SK-N-SH (cell line): ENCODE measurements at regions not wholly inside any gene's neighbourhood (a gene's known extent, or its start where the extent isn't known, plus 50 kb on each side); places are given as distances from the start of the nearest gene placed in this dataset.
A peak's percentile ranks its signal among the peaks of the same experiment; 100 is the strongest.

Experiments used
- CTCF ChIA-PET: fragments of 300-600, 350-600 bp; formaldehyde crosslinking; extraction: SDS; loops from one replicate; lab custom pipeline; 2021; lab: Yijun Ruan, JAX
- POLR2A ChIA-PET: fragments of 350-600 bp; sonication (Branson Sonifier 250); formaldehyde crosslinking; extraction: SDS; loops from one replicate; lab custom pipeline; 2020; ENCODE audit warnings: antibody characterized with exemption, inconsistent platforms; lab: Yijun Ruan, JAX
- DNase-seq: peaks from one replicate; pipeline ENCODE4 v3.0.0; 2012
- H2AFZ ChIP-seq: fragments of 200-600 bp; sonication (generic); 2 replicates; pipeline ENCODE4 v1.8.1; 2016; ENCODE audit warnings: antibody characterized with exemption, mild to moderate bottlenecking, low read depth
- H3F3A ChIP-seq: fragments of 200-600 bp; sonication (generic); replicated peaks from 2 replicates; pipeline ENCODE3; 2016; ENCODE audit warnings: antibody characterized with exemption, mild to moderate bottlenecking; ENCODE audit not compliant: insufficient read depth
- H3K27ac ChIP-seq, 2 experiments: fragments of 200-500 bp in 1 of 2; fragments of 200-600 bp in 1 of 2; sonication (Bioruptor generic) in 1 of 2; sonication (generic), shearing (Covaris generic) in 1 of 2; 2 replicates each; pipeline versions ENCODE4 v1.5.1 to v1.6.1; 2014 to 2016; ENCODE audit warnings: low read depth in 2 of 2, inconsistent platforms in 1 of 2, low read length in 1 of 2, mild to moderate bottlenecking in 1 of 2, mixed read lengths in 1 of 2
- H3K27me3 ChIP-seq: fragments of 200-600 bp; sonication (generic), shearing (Covaris generic); 2 replicates; pipeline ENCODE4 v1.6.1; 2016; ENCODE audit warnings: mixed run types; ENCODE audit not compliant: insufficient read depth
- H3K36me3 ChIP-seq, 2 experiments: fragments of 200-500 bp in 1 of 2; fragments of 200-600 bp in 1 of 2; sonication (Bioruptor generic) in 1 of 2; sonication (generic) in 1 of 2; replicated peaks in 1 of 2; 2 replicates each; pipeline versions ENCODE3 to v1.5.1; 2014 to 2016; ENCODE audit warnings: low read length in 1 of 2, mild to moderate bottlenecking in 1 of 2; ENCODE audit not compliant: insufficient read depth in 2 of 2, control insufficient read depth in 1 of 2
- H3K4me1 ChIP-seq, 2 experiments: fragments of 200-500 bp in 1 of 2; fragments of 200-600 bp in 1 of 2; sonication (Bioruptor generic) in 1 of 2; sonication (generic), shearing (Covaris generic) in 1 of 2; 2 replicates each; pipeline versions ENCODE4 v1.5.1 to v1.6.1; 2014 to 2016; ENCODE audit warnings: low read depth in 1 of 2, low read length in 1 of 2, mixed run types in 1 of 2; ENCODE audit not compliant: insufficient read depth in 2 of 2, control insufficient read depth in 1 of 2
- H3K4me2 ChIP-seq: fragments of 200-600 bp; sonication (generic), shearing (Covaris generic); 2 replicates; pipeline ENCODE4 v1.6.1; 2017; ENCODE audit warnings: mixed run types
- H3K4me3 ChIP-seq, 2 experiments: fragments of 200-500 bp in 1 of 2; fragments of 200-600 bp in 1 of 2; sonication (Bioruptor generic) in 1 of 2; sonication (generic), shearing (Covaris generic) in 1 of 2; 2 replicates each; pipeline versions ENCODE4 v1.5.1 to v1.8.1; 2014 to 2016; ENCODE audit warnings: low read depth in 2 of 2, inconsistent platforms in 1 of 2, low read length in 1 of 2, mild to moderate bottlenecking in 1 of 2, mixed read lengths in 1 of 2, moderate library complexity in 1 of 2
- H3K79me2 ChIP-seq: fragments of 200-600 bp; sonication (generic); 2 replicates; pipeline ENCODE4 v1.8.1; 2017; ENCODE audit warnings: mild to moderate bottlenecking; ENCODE audit not compliant: insufficient read depth
- H3K9ac ChIP-seq: fragments of 200-600 bp; sonication (generic); 2 replicates; pipeline ENCODE4 v1.6.1; 2017; ENCODE audit warnings: mixed run types
- H3K9me2 ChIP-seq: fragments of 200-600 bp; sonication (generic); 2 replicates; pipeline ENCODE4 v1.6.1; 2017; ENCODE audit warnings: mixed run types
- H3K9me3 ChIP-seq: fragments of 200-600 bp; sonication (generic); 2 replicates; pipeline ENCODE4 v1.6.1; 2017; ENCODE audit warnings: mixed run types, mild to moderate bottlenecking, moderate library complexity
- H4K20me1 ChIP-seq: fragments of 200-600 bp; sonication (generic); 2 replicates; pipeline ENCODE4 v1.6.1; 2017; ENCODE audit warnings: mild to moderate bottlenecking, mixed run types; ENCODE audit not compliant: insufficient read depth
- CHD2 ChIP-seq: fragments of 150-350 bp; IDR thresholded peaks from 2 replicates; pipeline ENCODE4 v1.6.1; 2018; ENCODE audit warnings: low read length; ENCODE audit not compliant: partially characterized antibody
- ELF1 ChIP-seq: IDR thresholded peaks from 2 replicates; pipeline ENCODE4 v1.4.0; 2012
- EP300 ChIP-seq, 2 experiments: IDR thresholded peaks; 2 replicates each; pipeline versions ENCODE4 v1.4.0 to v1.6.1; 2012; ENCODE audit warnings: borderline replicate concordance in 1 of 2, low read depth in 1 of 2, low read length in 1 of 2
- EZH2phosphoT487 ChIP-seq: fragments of 200-600 bp; sonication (generic); IDR thresholded peaks from 2 replicates; pipeline ENCODE4 v1.6.1; 2017; ENCODE audit warnings: low read depth, mixed run types, mild to moderate bottlenecking, antibody characterized with exemption, moderate library complexity, borderline replicate concordance
- GATA2 ChIP-seq: sonication (generic); formaldehyde crosslinking; IDR thresholded peaks from 2 replicates; pipeline ENCODE4 v1.5.0; 2020; ENCODE audit warnings: mild to moderate bottlenecking, missing genetic modification reagents
- MXI1 ChIP-seq: IDR thresholded peaks from 2 replicates; pipeline ENCODE4 v1.6.1; 2012; ENCODE audit warnings: mild to moderate bottlenecking, low read depth, low read length, improper control_type of control experiment
- NFIC ChIP-seq: IDR thresholded peaks from 2 replicates; pipeline ENCODE4 v1.4.0; 2012; ENCODE audit warnings: borderline replicate concordance
- NRF1 ChIP-seq: IDR thresholded peaks from 2 replicates; pipeline ENCODE4 v1.6.1; 2012; ENCODE audit warnings: low read depth, mild to moderate bottlenecking, low read length
- RAD21 ChIP-seq: IDR thresholded peaks from 2 replicates; pipeline ENCODE4 v1.6.1; 2012; ENCODE audit warnings: mild to moderate bottlenecking, low read length
- RFX5 ChIP-seq: IDR thresholded peaks from 2 replicates; pipeline ENCODE4 v1.6.1; 2012; ENCODE audit warnings: mild to moderate bottlenecking, improper control_type of control experiment, low read length
- RXRA ChIP-seq: IDR thresholded peaks from 2 replicates; pipeline ENCODE4 v1.4.0; 2012; ENCODE audit warnings: low read depth, mild to moderate bottlenecking, borderline replicate concordance
- SIN3A ChIP-seq: IDR thresholded peaks from 2 replicates; pipeline ENCODE4 v1.6.1; 2012; ENCODE audit warnings: low read depth, mild to moderate bottlenecking, low read length, moderate library complexity, borderline replicate concordance
- TAF1 ChIP-seq: IDR thresholded peaks from 2 replicates; pipeline ENCODE4 v1.6.1; 2012; ENCODE audit warnings: low read depth, mild to moderate bottlenecking, low read length, moderate library complexity, borderline replicate concordance
- TCF12 ChIP-seq: IDR thresholded peaks from 2 replicates; pipeline ENCODE4 v1.4.0; 2012
- WGBS: methylation state at CpG from one replicate; pipeline ENCODE4 v1.1.6; 2017; ENCODE audit warnings: low lambda C conversion rate; 5-methylcytosine and 5-hydroxymethylcytosine counted together
- TF ChIP-seq, protein P1 (sequence below): IDR thresholded peaks from 2 replicates; pipeline ENCODE4 v1.4.0; 2012; ENCODE audit warnings: low read depth, borderline replicate concordance
- TF ChIP-seq, protein P2 (sequence below): fragments of 200-600 bp; sonication (generic); IDR thresholded peaks from 2 replicates; pipeline ENCODE4 v1.6.1; 2017; ENCODE audit warnings: antibody characterized with exemption, mild to moderate bottlenecking, moderate library complexity
- TF ChIP-seq, protein P3 (sequence below): fragments of 150-350 bp; IDR thresholded peaks from 2 replicates; pipeline ENCODE4 v1.6.1; 2017; ENCODE audit warnings: antibody characterized with exemption, low read length, low read depth, borderline replicate concordance

DNA sequence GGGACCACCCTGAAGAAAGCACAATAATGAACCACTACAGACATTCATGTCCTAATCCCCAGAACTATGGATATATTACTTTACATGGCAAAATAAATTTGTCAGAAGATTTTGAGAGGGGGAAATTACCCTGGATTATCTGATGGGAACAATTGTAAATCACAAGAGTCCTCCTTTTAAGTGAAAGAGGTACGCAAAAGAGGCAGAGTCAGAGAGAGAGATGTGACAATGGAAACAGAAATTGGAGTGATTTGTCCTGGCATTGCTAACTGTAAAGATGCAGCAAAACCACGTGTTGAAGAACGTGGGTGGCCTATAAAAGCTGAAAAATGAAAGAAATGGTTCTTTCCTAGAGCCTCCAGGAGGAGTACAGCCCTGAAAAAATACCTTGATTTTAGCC is 1121.4 kb upstream of the ALCAM start:
- 88% methylated on average over 3 of the region's 3 CpGs for WGBS
- Histone ChIP-seq H4K20me1 (no peaks in the 10 kb centered on the region), H3F3A (no peaks in the 10 kb centered on the region), H3K4me1 (no peaks in the 10 kb centered on the region; a peak in 1 of 4 replicates), H3K4me3 (no peak overlapping the region), H3K9ac (no peak overlapping the region), H3K9me3 (no peaks in the 10 kb centered on the region), H2AFZ (peak overlapping the region; percentile 33; the same call in 1 of the 2 replicates), H3K36me3 (no peaks in the 10 kb centered on the region), H3K79me2 (no peaks in the 10 kb centered on the region), H3K9me2 (no peaks in the 10 kb centered on the region), H3K27me3 (no peaks in the 10 kb centered on the region), H3K4me2 (no peak overlapping the region), H3K27ac (peak overlapping the region in 1 of 2 experiments; percentile 39; a peak in 1 of 4 replicates)
- TF ChIP-seq TAF1 = no peak
- TF ChIP-seq EP300 (IDR thresholded peaks at IDR 0.05; ENCODE audit: borderline replicate concordance in 1 of 2, low read depth in 1 of 2, low read length in 1 of 2) = no peak
- no peak for TF ChIP-seq RFX5
- TF ChIP-seq NFIC = no peak
- TF ChIP-seq, protein P1, sequence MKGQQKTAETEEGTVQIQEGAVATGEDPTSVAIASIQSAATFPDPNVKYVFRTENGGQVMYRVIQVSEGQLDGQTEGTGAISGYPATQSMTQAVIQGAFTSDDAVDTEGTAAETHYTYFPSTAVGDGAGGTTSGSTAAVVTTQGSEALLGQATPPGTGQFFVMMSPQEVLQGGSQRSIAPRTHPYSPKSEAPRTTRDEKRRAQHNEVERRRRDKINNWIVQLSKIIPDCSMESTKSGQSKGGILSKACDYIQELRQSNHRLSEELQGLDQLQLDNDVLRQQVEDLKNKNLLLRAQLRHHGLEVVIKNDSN = no peak
- no peak for TF ChIP-seq MXI1
- no peak for TF ChIP-seq CHD2
- no peak for TF ChIP-seq GATA2 (CRISPR knock-in tag)
- TF ChIP-seq, protein P2, sequence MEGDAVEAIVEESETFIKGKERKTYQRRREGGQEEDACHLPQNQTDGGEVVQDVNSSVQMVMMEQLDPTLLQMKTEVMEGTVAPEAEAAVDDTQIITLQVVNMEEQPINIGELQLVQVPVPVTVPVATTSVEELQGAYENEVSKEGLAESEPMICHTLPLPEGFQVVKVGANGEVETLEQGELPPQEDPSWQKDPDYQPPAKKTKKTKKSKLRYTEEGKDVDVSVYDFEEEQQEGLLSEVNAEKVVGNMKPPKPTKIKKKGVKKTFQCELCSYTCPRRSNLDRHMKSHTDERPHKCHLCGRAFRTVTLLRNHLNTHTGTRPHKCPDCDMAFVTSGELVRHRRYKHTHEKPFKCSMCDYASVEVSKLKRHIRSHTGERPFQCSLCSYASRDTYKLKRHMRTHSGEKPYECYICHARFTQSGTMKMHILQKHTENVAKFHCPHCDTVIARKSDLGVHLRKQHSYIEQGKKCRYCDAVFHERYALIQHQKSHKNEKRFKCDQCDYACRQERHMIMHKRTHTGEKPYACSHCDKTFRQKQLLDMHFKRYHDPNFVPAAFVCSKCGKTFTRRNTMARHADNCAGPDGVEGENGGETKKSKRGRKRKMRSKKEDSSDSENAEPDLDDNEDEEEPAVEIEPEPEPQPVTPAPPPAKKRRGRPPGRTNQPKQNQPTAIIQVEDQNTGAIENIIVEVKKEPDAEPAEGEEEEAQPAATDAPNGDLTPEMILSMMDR = no peak
- no peak for TF ChIP-seq RXRA
- TF ChIP-seq TCF12 = no peak
- TF ChIP-seq NRF1 = no peak
- TF ChIP-seq, protein P3, sequence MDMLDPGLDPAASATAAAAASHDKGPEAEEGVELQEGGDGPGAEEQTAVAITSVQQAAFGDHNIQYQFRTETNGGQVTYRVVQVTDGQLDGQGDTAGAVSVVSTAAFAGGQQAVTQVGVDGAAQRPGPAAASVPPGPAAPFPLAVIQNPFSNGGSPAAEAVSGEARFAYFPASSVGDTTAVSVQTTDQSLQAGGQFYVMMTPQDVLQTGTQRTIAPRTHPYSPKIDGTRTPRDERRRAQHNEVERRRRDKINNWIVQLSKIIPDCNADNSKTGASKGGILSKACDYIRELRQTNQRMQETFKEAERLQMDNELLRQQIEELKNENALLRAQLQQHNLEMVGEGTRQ = no peak
- TF ChIP-seq RAD21 = no peak
- no peak for TF ChIP-seq SIN3A
- TF ChIP-seq EZH2phosphoT487 = no peak
- TF ChIP-seq ELF1 = no peak
- ChIA-PET CTCF (interaction anchor here (1.4 kb wide), 1 partner anchor 9 kb away, joined by 3 read pairs; no protein-coding TSS in a partner anchor), POLR2A (no interaction called here)
- DNase-seq = no peak
